HG03196 (cell line): ENCODE measurements at regions not wholly inside any gene's neighbourhood (a gene's known extent, or its start where the extent isn't known, plus 50 kb on each side); places are given as distances from the start of the nearest gene placed in this dataset.
"Not testable (repeated sequence)": the region's sequence is repeated elsewhere in the genome, so short reads cannot be mapped to it uniquely, and the experiment has no call there.

Experiments used
- ATAC-seq: cut with Tn5 transposase; IDR thresholded peaks from one replicate; pipeline ENCODE4 v1.9.1; 2021; ENCODE audit not compliant: unreplicated experiment

GRCh38 chr6:21708320-21708580 lies 114.7 kb downstream of the SOX4 start:
- ATAC-seq = no peak

DNA sequence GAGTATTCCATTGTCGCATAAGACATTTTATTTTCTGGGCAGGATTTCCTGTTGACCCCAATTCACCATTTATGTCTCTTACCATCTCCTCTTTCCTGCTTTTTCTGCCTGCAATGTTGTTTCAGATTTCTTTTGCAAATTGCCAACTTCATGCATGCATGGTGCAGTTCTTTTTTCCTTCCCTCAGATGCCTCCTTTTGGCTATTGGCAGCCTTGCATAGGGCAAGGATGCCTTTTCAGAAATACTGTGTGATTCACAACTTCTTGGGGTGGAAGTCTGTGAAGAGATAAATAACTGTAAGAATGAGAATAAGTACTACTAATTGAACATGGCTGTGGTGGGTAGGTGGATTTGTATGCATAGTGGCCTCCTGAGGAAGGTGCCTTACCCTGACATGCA lies 116.7 kb downstream of the SOX4 start:
- ATAC-seq = no peak

- ATAC-seq = no peak
Measured at GRCh38 chr6:21710908-21711627, 117.5 kb downstream of the SOX4 start.

- no peak for ATAC-seq
Measured at GRCh38 chr6:21712213-21712612, 118.7 kb downstream of the SOX4 start.

DNA sequence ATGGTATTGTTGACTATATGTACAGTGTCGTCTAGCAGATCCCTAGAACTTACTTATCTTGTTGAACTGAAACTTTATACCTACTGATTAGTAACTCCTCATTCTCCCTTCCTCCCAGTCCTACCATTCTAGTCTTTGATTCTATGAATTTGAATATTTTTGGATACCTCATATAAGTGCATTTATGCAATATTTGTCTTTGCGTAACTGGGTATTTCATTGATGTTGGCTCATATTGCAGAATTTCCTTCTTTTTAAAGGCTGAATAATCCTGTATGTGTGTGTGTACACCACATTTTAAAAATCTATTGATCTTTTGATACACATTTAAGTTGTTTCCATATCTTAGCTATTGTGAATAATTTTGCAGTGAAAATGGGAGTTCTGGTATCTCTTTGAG lies 119.9 kb downstream of the SOX4 start:
- no peak for ATAC-seq

DNA sequence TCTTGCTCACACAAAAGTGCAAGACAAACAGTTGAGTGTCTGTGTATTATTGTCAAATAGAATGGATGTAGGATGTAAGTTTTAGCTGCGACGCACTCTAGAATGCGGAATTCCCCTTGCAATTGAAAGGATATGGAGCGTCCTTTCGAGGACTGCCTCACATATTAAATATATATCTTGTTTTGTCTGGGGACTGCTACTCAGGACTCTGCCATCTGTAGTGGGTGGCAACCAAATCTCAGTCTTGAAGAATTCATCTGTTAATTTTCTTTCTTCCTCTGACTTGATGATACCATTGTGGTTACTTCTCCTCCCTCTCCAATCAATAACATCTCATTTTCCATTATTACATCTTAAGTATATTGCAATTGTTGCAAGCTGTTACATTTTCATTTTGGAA lies 121.6 kb downstream of the SOX4 start:
- no peak for ATAC-seq

DNA sequence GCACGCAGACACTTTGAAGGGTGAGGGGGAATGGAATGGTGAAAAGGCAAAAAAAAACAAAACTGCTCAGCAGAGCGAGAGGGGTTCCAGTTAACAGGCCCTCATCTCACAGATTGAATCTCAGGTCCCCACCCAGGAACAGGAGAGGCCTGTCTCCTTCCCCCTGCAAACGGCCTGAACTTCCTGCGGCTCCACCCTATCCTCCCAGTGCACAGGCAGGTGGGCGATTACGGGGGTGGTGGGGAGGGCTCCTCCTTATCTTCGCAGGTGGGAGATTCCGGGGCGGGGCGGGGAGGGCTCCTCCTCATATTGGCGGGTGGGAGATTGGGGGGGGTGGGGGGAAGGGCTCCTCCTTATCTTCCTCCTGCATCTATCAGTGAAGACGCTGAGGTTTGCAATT lies 129.0 kb downstream of the SOX4 start:
- no peak for ATAC-seq

GRCh38 chr6:21726676-21727075 lies 133.1 kb downstream of the SOX4 start:
- no peak for ATAC-seq

GRCh38 chr6:21728141-21728540 lies 134.6 kb downstream of the SOX4 start:
- ATAC-seq = no peak

GRCh38 chr6:21729431-21729830 lies 135.9 kb downstream of the SOX4 start:
- ATAC-seq = no peak

GRCh38 chr6:21730533-21730932 lies 137.0 kb downstream of the SOX4 start:
- ATAC-seq = no peak

DNA sequence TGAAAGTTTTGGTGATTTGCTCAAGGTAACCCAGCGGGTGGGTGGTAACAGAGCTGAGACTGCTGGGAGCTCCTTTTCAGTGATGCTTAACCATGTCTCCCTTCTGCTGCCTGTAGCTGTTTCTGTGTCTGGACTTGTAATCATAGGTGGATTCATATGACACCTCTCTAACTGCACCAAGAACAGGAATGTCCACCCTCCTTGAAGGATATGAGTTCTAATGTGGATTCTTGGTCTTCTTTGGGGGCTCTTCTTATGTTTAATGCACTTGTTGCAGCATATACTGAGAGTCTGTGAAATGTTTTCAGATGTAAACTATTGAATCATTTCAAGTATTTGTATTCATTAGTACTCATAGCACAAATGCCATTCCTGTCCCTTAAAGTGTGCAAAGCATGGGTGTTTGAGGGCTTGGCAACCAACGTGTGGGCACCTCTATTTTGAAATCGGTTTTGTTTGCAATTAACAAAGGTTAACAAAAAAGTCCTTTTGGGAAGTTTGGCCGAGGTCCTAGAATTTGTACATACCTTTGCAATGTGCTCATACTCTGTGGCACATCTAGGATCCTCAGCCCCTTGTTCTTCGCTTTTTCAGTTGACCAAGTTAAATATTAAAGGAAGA lies 138.0 kb downstream of the SOX4 start:
- ATAC-seq = no peak

DNA sequence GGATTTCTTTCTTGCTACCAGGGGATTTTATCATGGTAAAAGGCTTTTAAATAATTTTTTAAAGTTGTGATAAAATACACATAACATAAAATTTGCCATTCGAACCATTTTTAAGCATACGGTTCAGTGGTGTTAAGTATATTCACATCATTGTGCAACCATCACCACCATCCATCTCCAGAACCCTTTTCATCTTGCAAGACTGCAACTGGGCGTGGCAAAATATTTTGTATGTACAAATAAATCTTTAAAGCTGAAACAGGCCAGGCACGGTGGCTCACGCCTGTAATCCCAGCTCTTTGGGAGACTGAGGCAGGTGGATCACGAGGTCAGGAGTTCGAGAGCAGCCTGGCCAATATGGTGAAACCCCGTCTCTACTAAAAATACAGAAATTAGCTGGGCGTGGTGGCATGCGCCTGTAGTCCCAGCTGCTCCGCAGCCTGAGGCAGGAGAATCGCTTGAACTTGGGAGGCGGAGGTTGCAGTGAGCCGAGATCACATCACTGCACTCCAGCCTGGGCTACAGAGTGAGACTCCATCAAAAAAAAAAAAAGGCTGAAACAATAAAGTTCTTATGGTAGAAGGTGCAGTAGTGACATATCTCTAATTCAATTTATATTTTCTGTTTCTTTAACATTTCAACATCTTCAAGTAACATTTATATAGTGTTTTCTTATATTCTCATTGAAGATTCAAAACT lies 138.6 kb downstream of the SOX4 start:
- not testable (repeated sequence) for ATAC-seq

DNA sequence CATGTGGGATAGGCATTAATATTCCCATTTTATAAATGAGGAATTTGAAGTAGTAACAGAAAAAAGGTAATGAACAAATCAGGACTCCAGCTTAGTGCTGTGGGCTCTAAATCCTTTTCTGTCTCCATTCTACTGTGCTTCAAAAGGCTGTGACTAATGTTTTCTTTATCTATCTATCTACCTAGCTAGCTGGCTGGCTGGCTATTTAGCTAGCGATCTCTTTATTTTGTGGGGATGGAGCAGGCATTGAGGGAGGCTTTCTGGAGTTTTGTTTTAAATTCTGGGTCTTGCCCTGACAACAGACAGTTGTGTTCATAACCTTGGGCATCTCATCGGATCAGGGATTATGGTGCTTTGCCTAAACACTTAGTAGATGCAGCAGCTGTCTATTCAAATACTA lies 139.2 kb downstream of the SOX4 start:
- no peak for ATAC-seq

DNA sequence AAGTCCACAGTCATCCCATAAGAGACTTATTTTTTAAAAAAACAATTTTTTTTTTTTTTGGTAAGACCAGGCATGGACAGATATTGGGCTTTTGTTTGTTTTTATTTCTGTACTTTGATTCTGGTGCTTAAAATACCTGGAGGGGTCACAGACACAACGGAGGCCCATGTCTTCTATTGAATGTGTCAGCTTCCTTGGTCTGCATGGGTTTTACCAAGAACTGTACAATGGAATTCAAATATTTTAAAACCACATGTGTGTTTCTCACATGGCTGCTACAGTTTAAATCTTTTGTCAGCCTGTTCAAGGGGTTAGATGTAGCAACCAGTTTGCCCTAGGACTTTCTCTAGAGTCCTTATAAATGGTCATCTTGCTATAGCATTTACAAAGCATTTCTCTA lies 139.8 kb downstream of the SOX4 start:
- ATAC-seq = no peak

GRCh38 chr6:21734204-21734603 lies 140.7 kb downstream of the SOX4 start:
- ATAC-seq = no peak

DNA sequence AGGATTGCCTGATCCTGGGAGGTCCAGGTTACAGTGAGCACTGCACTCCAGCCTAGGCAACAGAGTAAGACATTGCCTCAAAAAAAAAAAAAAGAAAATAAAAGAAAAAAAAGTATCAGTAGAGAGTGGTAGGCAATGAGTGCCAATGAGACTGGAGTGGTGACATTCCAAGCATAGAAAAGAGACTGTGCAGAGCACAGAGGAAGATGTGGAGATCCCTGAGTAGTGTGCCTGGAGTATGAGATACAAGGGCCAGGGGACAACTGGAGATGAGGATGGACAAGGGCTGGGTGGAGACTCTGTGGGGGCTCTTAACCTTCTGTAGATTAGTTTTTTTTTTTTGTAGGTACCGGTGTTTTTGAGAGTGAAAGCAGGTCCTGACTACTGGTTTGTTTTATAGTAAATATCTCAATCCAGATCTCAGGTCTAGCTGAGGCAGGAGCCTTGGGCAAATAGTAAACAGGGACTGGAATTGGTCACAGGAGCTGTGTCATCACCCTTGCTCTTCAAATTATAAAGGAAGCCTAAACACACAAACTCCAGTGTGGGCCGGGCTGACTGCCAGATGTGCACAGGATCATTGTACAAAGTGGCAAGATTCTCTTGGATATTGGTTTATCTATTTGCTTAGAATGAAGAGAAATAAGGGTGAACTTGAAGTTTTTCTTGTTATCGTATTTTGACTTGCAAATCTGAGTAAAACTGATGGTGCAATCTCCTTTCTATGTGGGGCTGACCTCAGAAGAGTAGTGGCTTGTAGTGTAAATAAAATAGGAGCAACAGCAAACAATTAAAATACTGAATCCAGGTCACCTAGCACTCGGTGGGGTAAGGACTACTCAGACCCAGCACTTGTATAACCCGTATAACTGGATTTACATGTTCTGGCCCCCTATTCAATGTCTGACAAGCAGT lies 144.9 kb downstream of the SOX4 start:
- ATAC-seq = no peak

DNA sequence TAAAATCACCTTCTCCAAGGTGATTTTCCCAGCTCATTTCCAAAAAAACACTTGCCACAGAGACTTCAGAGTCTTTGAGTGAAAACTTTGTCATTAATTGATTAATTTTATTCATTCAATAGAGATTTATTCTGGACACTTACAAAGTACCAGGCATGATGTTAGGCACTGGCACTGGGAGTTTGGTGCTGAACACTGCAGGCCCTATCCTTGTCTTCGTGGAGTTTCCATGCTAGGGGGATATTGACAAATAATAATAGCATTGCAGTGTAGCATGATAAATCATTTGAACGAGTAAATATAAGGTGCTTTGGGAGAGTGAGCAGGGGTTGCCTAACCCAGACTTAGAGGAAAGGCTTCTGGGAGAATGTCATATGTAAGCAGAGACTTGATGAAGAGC lies 145.7 kb downstream of the SOX4 start:
- ATAC-seq = no peak

GRCh38 chr6:21739838-21740237 lies 146.3 kb downstream of the SOX4 start:
- no peak for ATAC-seq

DNA sequence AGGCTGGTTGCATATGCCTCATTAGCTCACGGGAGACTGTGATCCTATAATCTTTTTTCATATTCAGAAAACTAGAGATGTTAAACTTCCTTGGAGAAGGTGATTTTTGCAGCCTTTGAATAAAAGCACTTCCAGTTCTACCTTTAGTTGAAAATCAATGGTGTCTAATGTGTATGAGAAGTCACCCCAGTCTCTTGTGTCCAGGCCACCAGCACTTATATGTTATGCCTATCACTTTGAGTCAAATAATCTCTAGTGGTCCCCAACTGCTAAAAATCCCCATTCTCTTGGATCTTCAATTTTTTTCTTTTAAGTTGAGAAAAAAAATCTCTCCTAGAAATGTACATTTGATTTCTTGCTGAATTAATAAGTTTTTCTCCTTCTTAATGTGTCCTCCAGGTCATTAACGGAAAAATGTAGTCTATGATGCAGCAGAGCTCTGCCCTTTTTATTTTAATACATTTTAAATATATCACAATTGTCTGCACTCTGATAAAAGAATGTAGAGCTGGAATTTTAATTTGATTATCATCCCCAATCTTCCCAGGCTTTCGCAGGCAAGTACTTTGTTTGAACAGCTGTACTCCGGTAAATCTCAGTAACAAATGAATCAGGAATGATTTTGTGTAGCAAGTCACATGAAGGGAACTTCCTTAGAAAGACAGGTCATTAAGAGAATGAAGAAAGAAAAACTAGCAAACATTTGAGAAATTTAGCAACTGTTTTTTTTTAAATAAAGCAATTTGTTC lies 147.0 kb downstream of the SOX4 start:
- no peak for ATAC-seq
